ENCODE measurements at regions not wholly inside any gene's neighbourhood (a gene's known extent, or its start where the extent isn't known, plus 50 kb on each side); places are given as distances from the start of the nearest gene placed in this dataset.

GRCh38 chr1:224542783-224543440 is 73.2 kb upstream of the CNIH3 start:
- Histone ChIP-seq H3K4me3 (ENCODE audit: low read length) (no peak overlapping the region), H3K27me3 (ENCODE audit: control insufficient read depth, insufficient read depth, low read length, poor library complexity, severe bottlenecking) (no peaks in the 10 kb centered on the region), H3K4me1 (ENCODE audit: control insufficient read depth, insufficient read depth, low read length) (no peaks in the 10 kb centered on the region), H3K27ac (ENCODE audit: low read depth, low read length) (no peak overlapping the region), H3K9me3 (ENCODE audit: control insufficient read depth, low read length) (no peaks in the 10 kb centered on the region), H3K9ac (ENCODE audit: extremely low read depth, low read length, poor library complexity, severe bottlenecking) (no peak overlapping the region), H3K36me3 (ENCODE audit: control insufficient read depth, insufficient read depth, low read length) (no peaks in the 10 kb centered on the region)
- Mint-ChIP-seq H3K9me3 (no peaks in the 10 kb centered on the region), H3K4me1 (peaks cover 10% of the 10 kb centered on the region), H3K4me3 (no peak overlapping the region), H3K36me3 (ENCODE audit: low read depth) (no peaks in the 10 kb centered on the region), H3K27ac (no peak overlapping the region), H3K27me3 (ENCODE audit: insufficient read depth) (no peaks in the 10 kb centered on the region)
- WGBS, 2 experiments (ENCODE audit: insufficient coverage in 1 of 2, insufficient read length in 1 of 2): 80 to 91% methylated on average over 7 of the region's 7 CpGs
- DNase-seq: no peak
- TF ChIP-seq, protein P1, sequence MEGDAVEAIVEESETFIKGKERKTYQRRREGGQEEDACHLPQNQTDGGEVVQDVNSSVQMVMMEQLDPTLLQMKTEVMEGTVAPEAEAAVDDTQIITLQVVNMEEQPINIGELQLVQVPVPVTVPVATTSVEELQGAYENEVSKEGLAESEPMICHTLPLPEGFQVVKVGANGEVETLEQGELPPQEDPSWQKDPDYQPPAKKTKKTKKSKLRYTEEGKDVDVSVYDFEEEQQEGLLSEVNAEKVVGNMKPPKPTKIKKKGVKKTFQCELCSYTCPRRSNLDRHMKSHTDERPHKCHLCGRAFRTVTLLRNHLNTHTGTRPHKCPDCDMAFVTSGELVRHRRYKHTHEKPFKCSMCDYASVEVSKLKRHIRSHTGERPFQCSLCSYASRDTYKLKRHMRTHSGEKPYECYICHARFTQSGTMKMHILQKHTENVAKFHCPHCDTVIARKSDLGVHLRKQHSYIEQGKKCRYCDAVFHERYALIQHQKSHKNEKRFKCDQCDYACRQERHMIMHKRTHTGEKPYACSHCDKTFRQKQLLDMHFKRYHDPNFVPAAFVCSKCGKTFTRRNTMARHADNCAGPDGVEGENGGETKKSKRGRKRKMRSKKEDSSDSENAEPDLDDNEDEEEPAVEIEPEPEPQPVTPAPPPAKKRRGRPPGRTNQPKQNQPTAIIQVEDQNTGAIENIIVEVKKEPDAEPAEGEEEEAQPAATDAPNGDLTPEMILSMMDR (conservative IDR thresholded peaks at IDR 0.05): no peak

- TF ChIP-seq, protein P1 (conservative IDR thresholded peaks at IDR 0.05): no peak
- Histone ChIP-seq H3K36me3 (ENCODE audit: control insufficient read depth, insufficient read depth, low read length) (no peaks in the 10 kb centered on the region), H3K27me3 (ENCODE audit: control insufficient read depth, insufficient read depth, low read length, poor library complexity, severe bottlenecking) (no peaks in the 10 kb centered on the region), H3K27ac (ENCODE audit: low read depth, low read length) (no peak overlapping the region), H3K9me3 (ENCODE audit: control insufficient read depth, low read length) (no peaks in the 10 kb centered on the region), H3K4me1 (ENCODE audit: control insufficient read depth, insufficient read depth, low read length) (no peaks in the 10 kb centered on the region), H3K4me3 (ENCODE audit: low read length) (no peak overlapping the region), H3K9ac (ENCODE audit: extremely low read depth, low read length, poor library complexity, severe bottlenecking) (no peak overlapping the region)
- no peaks in the 10 kb centered on the region for H3K36me3 Mint-ChIP-seq (ENCODE audit: low read depth)
- no peak overlapping the region for H3K27ac Mint-ChIP-seq
- 88 to 100% methylated on average over 1 of the region's 1 CpG for whole genome bisulfite sequencing, 2 experiments (ENCODE audit: insufficient coverage in 1 of 2, insufficient read length in 1 of 2)
- H3K4me1 Mint-ChIP-seq: peaks cover 10% of the 10 kb centered on the region
- no peaks in the 10 kb centered on the region for H3K27me3 Mint-ChIP-seq (ENCODE audit: insufficient read depth)
- DNase-seq: no peak
- no peaks in the 10 kb centered on the region for H3K9me3 Mint-ChIP-seq
- no peak overlapping the region for H3K4me3 Mint-ChIP-seq
Measured at GRCh38 chr1:224543453-224543852, 72.7 kb upstream of the CNIH3 start.

GRCh38 chr1:224544346-224545110 is 71.6 kb upstream of the CNIH3 start:
- TF ChIP-seq, protein P1 (conservative IDR thresholded peaks at IDR 0.05): no peak
- no peak overlapping the region for H3K27ac Mint-ChIP-seq
- H3K27ac ChIP-seq (ENCODE audit: low read depth, low read length): no peak overlapping the region
- peaks cover 10% of the 10 kb centered on the region for H3K4me1 Mint-ChIP-seq
- H3K9ac ChIP-seq (ENCODE audit: extremely low read depth, low read length, poor library complexity, severe bottlenecking): no peak overlapping the region
- H3K36me3 ChIP-seq (ENCODE audit: control insufficient read depth, insufficient read depth, low read length): no peaks in the 10 kb centered on the region
- H3K4me1 ChIP-seq (ENCODE audit: control insufficient read depth, insufficient read depth, low read length): no peaks in the 10 kb centered on the region
- no peak overlapping the region for H3K4me3 Mint-ChIP-seq
- no peaks in the 10 kb centered on the region for H3K36me3 Mint-ChIP-seq (ENCODE audit: low read depth)
- no peaks in the 10 kb centered on the region for H3K27me3 ChIP-seq (ENCODE audit: control insufficient read depth, insufficient read depth, low read length, poor library complexity, severe bottlenecking)
- H3K9me3 Mint-ChIP-seq: no peaks in the 10 kb centered on the region
- H3K4me3 ChIP-seq (ENCODE audit: low read length): no peak overlapping the region
- H3K9me3 ChIP-seq (ENCODE audit: control insufficient read depth, low read length): no peaks in the 10 kb centered on the region
- 91 to 97% methylated on average over 4 to 6 of the region's 6 CpGs for WGBS, 2 experiments (ENCODE audit: insufficient coverage in 1 of 2, insufficient read length in 1 of 2)
- DNase-seq: no peak
- H3K27me3 Mint-ChIP-seq (ENCODE audit: insufficient read depth): no peaks in the 10 kb centered on the region
